Femur (tissue), 1 donor: ENCODE measurements at regions not wholly inside any gene's neighbourhood (a gene's known extent, or its start where the extent isn't known, plus 50 kb on each side); places are given as distances from the start of the nearest gene placed in this dataset.

Source experiments
- DNase-seq: peaks from one replicate; pipeline ENCODE4 v3.0.0-alpha.2; 2017

- no peak for DNase-seq
Observed at GRCh38 chr12:114954511-114955055, 270.6 kb upstream of the TBX3 start.

GRCh38 chr12:114952573-114953271, 268.7 kb upstream of the TBX3 start:
- peak; percentile 56 for DNase-seq

- DNase-seq: no peak
Observed at GRCh38 chr12:114949058-114949820, 265.3 kb upstream of the TBX3 start.

- DNase-seq: no peak
Observed at GRCh38 chr12:114945351-114945750, 261.4 kb upstream of the TBX3 start.

GRCh38 chr12:114944736-114945135, 260.8 kb upstream of the TBX3 start:
- DNase-seq: no peak

- no peak for DNase-seq
Observed at GRCh38 chr12:114943601-114944000, 259.6 kb upstream of the TBX3 start.

GRCh38 chr12:114938487-114939210, 254.7 kb upstream of the TBX3 start:
- DNase-seq: no peak

- DNase-seq: no peak
Observed at GRCh38 chr12:114936148-114937079, 252.4 kb upstream of the TBX3 start.

- no peak for DNase-seq
Observed at GRCh38 chr12:114935658-114936057, 251.7 kb upstream of the TBX3 start.

GRCh38 chr12:114933428-114934160, 249.6 kb upstream of the TBX3 start:
- no peak for DNase-seq

- DNase-seq: no peak
Observed at GRCh38 chr12:114932806-114933205, 248.8 kb upstream of the TBX3 start.

- DNase-seq: no peak
Observed at GRCh38 chr12:114931025-114931424, 247.1 kb upstream of the TBX3 start.

GRCh38 chr12:114926341-114926740, 242.4 kb upstream of the TBX3 start:
- DNase-seq: no peak

GRCh38 chr12:114924946-114925475, 241.0 kb upstream of the TBX3 start:
- DNase-seq: no peak

- no peak for DNase-seq
Observed at GRCh38 chr12:114921781-114922180, 237.8 kb upstream of the TBX3 start.

- DNase-seq: peak; percentile 35
Observed at GRCh38 chr12:114920771-114921554, 237.0 kb upstream of the TBX3 start.

GRCh38 chr12:114919479-114919878, 235.5 kb upstream of the TBX3 start:
- DNase-seq: no peak

- DNase-seq: no peak
Observed at GRCh38 chr12:114918535-114919233, 234.7 kb upstream of the TBX3 start.

GRCh38 chr12:114917953-114918352, 234.0 kb upstream of the TBX3 start:
- DNase-seq: no peak

- DNase-seq: no peak
Observed at GRCh38 chr12:114917307-114917706, 233.3 kb upstream of the TBX3 start.
